ENCODE measurements at regions not wholly inside any gene's neighbourhood (a gene's known extent, or its start where the extent isn't known, plus 50 kb on each side); places are given as distances from the start of the nearest gene placed in this dataset.

DNA sequence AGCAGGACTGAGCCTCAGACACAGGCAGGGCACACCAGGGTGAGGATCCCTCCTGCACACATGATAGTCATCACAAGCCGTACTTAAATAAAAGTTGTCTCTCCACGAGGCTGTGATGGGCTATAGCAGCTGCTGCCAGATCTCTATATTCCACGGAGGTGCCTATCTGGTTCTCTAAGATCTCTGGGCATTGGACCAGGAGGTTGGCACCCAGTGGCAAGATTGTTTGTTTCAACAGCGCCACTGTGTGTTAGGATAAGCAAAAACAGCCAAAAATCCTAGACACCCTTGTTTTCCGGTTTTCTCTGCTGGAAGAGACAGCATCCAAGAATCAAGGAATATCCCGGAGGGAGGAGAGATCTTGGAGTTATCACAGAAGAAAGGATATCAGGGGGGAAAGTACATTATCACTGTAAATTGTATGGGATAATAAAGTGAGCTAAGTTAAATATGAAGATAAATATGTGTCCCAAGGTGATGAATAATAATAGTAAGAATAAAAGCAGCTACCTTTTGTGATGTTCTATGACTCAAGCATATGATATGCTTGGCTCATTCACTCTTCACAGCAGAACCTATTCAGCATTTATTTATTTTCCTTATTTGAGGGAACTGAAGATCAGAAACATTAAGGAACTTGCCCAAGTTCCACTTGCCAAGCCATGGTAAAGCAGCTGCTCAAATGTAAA lies 90.6 kb upstream of the AKAP13 start:
- Histone ChIP-seq H3K9ac (ENCODE audit: low read depth, low read length) (no peak overlapping the region), H3K56ac (ENCODE audit: extremely low read depth, insufficient read depth, low read length) (no peak overlapping the region), H3K14ac (replicated peaks; ENCODE audit: low read depth, low read length) (no peak overlapping the region), H3K4ac (ENCODE audit: low read depth, low read length) (no peak overlapping the region), H2AFZ (replicated peaks; ENCODE audit: low read length, poor library complexity) (peak overlapping the region; percentile 72), H4K5ac (ENCODE audit: low read depth, low read length) (no peak overlapping the region; the same call in 1 of the 2 replicates), H2AK5ac (ENCODE audit: low read depth, low read length) (0 out of 2 replicates have a peak overlapping the region, but pooled peaks have one; percentile 6), H3K4me1 (ENCODE audit: control insufficient read depth, insufficient read depth, low read length) (no peaks in the 10 kb centered on the region), H3K18ac (ENCODE audit: low read depth, low read length) (no peak overlapping the region), H3K4me2 (ENCODE audit: low read depth, low read length) (no peak overlapping the region), H3K36me3 (ENCODE audit: control insufficient read depth, insufficient read depth, low read length) (no peaks in the 10 kb centered on the region), H3K23ac (ENCODE audit: low read depth, low read length) (no peak overlapping the region), H3K4me3 (ENCODE audit: insufficient read depth, low read depth, low read length) (no peak overlapping the region), H2BK15ac (ENCODE audit: low read depth, low read length) (peak overlapping the region; percentile 26; the same call in 1 of the 3 replicates), H2BK5ac (ENCODE audit: low read depth, low read length, poor library complexity, severe bottlenecking) (no peak overlapping the region), H3K9me1 (ENCODE audit: insufficient read depth, low read length) (no peaks in the 10 kb centered on the region), H4K8ac (ENCODE audit: low read depth in 2 of 2, low read length in 2 of 2) (no peak overlapping the region), H4K20me1 (ENCODE audit: insufficient read depth, low read length) (no peaks in the 10 kb centered on the region), H2BK20ac (ENCODE audit: low read depth, low read length) (peak overlapping the region; percentile 4; the same call in 1 of the 2 replicates), H3K9me3 (ENCODE audit: control insufficient read depth, insufficient read depth, low read length) (no peaks in the 10 kb centered on the region), H3K79me1 (ENCODE audit: low read depth in 1 of 2, low read length in 2 of 2) (no peaks in the 10 kb centered on the region), H2AK9ac (replicated peaks; ENCODE audit: low read depth, low read length, poor library complexity) (no peak overlapping the region), H4K91ac (ENCODE audit: insufficient read depth, low read depth, low read length) (no peak overlapping the region), H2BK120ac (ENCODE audit: low read depth, low read length) (no peak overlapping the region), H3K27me3 (ENCODE audit: control insufficient read depth, insufficient read depth, low read length) (peaks cover 3% of the 10 kb centered on the region; the same call in 1 of the 2 replicates), H3K27ac (ENCODE audit: insufficient read depth, low read length) (no peak overlapping the region)
- no TSS peak for BruUV-seq (replicated peaks)
- in situ Hi-C loops (cut with MboI; ENCODE audit: low sequenced_read_pairs): loop anchor here (5.0 to 25.0 kb wide), 4 partner anchors 128 to 542 kb away; no protein-coding TSS in a partner anchor
- WGBS, 2 experiments (ENCODE audit: extremely low coverage in 2 of 2, insufficient read length in 1 of 2): 18% methylated on average over 5 of the region's 6 CpGs; no CpG with 5 or more reads in 1 of the 2 experiments
- intact Hi-C loops (cut with micrococcal nuclease): loop anchor here (10.0 kb wide), 1 partner anchor 705 kb away; no protein-coding TSS in a partner anchor
- dilution Hi-C loops (cut with HindIII; ENCODE audit: low sequenced_read_pairs, unreplicated experiment): no loop called here
- ChIA-PET POLR2A (ENCODE audit: unreplicated experiment) (no interaction called here), CTCF (interaction anchor here (0.8 to 1.9 kb wide), 4 partner anchors 10 to 148 kb away, joined by 3 to 5 read pairs (median 4); no protein-coding TSS in a partner anchor)
- ATAC-seq (ENCODE audit: low read depth): peak; percentile 59
- TF ChIP-seq CEBPB (IDR thresholded peaks at IDR 0.05; ENCODE audit: low read depth, low read length): no peak
- no peak for TF ChIP-seq MAFK (IDR thresholded peaks at IDR 0.05; ENCODE audit: low read depth, low read length)
- no peak for TF ChIP-seq POLR2A (IDR thresholded peaks at IDR 0.05; ENCODE audit: low read depth, low read length)
- peak; percentile 50 for TF ChIP-seq SMC3 (IDR thresholded peaks at IDR 0.05; ENCODE audit: low read depth, low read length)
- peak; percentile 59 for TF ChIP-seq CTCF (conservative IDR thresholded peaks at IDR 0.05; ENCODE audit: low read depth, low read length)
- TF ChIP-seq MXI1 (IDR thresholded peaks at IDR 0.05; ENCODE audit: borderline replicate concordance, low read depth, low read length): no peak
- no peak for TF ChIP-seq NFE2L2 (IDR thresholded peaks at IDR 0.05; ENCODE audit: low read depth, low read length)
- TF ChIP-seq FOS (IDR thresholded peaks at IDR 0.05; ENCODE audit: low read depth, low read length): no peak
- TF ChIP-seq RCOR1 (IDR thresholded peaks at IDR 0.05; ENCODE audit: insufficient replicate concordance, low read length): no peak
- TF ChIP-seq RAD21 (IDR thresholded peaks at IDR 0.05; ENCODE audit: low read length): peak; percentile 58; the same call in 1 of the 2 replicates
- DNase-seq: peak; percentile 31

Data from IMR-90 (cell line).